IPS-NIHi11 (cell line): ENCODE measurements at regions not wholly inside any gene's neighbourhood (a gene's known extent, or its start where the extent isn't known, plus 50 kb on each side); places are given as distances from the start of the nearest gene placed in this dataset.
A peak's percentile ranks its signal among the peaks of the same experiment; 100 is the strongest.

Experiments
- DNase-seq: peaks from one replicate; pipeline ENCODE4 v3.0.0; 2012; ENCODE audit warnings: mixed read lengths, low spot score

DNA sequence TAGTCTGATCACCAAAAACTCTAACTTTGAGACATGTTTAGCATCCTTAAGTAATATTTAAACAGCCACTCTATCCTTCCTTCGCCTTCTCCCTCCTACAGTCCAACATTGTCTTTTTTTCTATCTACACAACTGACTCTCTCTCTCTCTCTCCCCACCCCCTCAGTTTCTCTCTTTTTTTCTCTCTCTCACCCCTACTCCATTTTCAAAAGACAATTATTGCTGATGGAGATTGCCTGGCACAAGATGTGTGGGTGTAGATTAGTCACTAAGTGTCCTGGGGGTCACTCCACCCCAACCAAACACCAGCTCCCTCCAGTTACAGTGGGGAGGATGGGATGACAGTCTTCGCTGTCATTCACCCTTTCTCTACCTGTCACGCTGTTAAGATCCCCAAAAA is 94.5 kb upstream of the NFIA start:
- DNase-seq: no peak

DNA sequence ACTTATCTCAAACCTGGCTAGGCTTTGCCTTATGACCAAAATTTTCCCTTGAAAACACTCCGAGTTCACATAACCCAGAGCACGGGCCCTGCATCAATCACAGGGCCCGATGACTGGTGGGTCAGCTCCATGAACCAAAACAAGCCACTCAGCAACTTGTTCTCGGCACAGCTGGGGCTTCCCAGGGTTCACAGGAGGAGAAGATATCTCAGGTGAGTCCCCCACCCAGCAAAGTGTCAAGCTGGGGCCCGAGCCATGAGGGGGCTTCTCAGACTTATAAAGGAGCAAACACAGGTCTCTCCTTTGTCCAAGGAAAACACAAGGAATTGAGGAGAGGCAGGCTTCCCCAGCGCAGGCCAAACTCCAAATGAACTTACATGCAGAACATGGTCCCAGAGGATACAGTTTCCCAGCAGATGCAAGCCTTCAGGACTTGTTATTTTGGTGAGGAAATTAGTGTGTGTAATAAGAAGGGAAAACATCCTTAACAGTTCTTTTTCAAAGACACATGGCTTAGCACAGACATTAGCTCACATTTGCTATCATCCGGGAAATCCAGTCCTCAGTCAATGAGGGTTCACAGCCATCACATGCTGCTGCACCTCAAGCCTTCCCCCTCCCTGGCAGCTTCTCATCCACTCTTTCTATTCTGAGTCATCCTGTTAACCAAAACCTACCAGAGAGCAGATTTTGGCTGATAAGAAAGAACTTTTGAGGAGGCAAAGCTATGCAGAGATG is 98.1 kb upstream of the NFIA start:
- no peak for DNase-seq

DNA sequence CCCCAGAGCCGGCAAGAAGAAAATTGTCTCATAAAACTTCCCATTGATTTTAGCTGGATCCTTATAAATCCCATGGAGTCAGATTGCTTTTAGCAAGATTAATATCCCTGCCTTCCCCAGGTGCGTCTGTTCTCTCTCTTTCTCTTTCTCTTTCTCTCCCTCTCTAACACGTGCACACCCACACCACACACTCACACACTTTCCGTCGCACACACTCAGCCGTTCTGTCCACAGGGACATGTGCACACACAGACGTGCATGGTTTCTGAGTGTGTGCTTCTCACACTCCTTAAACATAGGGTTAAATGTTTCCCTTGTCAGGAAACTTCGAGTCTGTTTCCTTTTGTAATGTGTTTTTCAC is 98.7 kb upstream of the NFIA start:
- DNase-seq: no peak

- no peak for DNase-seq
These were observed 99.8 kb upstream of the NFIA start for GRCh38 chr1:60982539-60982938.

DNA sequence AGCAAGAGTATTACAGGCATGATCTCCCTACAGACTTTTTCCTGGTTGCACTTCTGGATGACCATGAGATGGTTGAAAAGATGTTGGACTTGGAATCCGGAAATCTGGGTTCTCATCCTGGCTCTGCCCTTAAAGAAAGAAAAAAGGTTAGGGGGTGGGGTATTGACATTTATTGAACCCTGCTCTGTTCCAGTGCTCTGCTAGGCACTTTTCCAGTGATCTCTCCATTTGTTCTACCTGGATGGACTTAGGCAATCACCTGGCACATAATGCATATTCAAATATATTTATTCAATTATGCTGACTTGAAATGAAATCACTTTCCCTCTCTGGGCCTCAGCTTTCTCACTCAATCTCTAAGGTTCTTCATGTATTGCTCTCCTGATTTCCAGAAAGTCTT is 101.0 kb upstream of the NFIA start:
- DNase-seq: no peak

GRCh38 chr1:60978421-60979357 is 103.7 kb upstream of the NFIA start:
- peak; percentile 48 for DNase-seq

GRCh38 chr1:60977661-60978060 is 104.7 kb upstream of the NFIA start:
- DNase-seq: no peak

- DNase-seq: no peak
These were observed 107.6 kb upstream of the NFIA start for GRCh38 chr1:60974524-60975372.

DNA sequence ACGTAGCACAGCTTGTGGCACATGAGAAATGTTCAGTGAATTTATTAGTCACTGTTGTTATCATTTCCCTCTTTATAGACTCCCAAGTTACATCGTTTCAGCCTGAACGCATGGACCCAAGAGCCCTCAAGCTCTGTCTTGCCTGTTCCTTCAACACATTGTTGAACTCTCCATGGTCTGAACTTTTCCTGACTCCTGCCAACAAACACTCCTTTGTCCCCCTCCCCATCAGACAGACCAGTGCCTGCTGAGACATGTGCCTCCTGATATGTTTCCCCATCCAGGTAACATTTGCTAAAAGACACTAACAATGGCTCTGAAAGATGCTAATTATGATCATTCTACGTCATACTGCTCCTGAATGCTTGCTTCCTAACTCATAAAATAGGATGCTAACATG is 108.7 kb upstream of the NFIA start:
- no peak for DNase-seq

DNA sequence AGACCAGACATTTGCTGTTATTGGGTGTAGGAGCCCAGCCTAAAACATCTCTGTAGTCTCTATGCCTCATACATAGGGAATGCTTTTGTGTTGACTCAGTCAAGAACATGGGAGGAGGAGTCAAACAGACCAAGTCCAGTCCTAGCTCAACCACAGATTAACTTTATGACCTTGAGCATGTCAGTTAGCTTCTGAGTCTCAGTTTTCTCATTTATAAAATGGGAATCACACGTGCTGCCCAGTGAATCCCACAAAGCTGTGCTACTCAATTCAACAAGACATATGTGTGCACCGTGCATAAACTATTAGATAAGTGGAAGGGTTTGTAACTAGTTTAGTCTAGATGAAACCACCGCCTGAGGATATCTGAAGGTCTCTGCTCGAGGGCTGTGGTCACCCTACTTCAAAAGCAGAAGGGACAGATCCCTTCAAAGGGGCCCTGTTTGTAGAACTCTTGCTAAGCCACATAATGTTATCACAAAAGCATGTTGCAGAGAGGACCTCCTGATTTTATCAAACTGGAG is 109.5 kb upstream of the NFIA start:
- DNase-seq: no peak

DNA sequence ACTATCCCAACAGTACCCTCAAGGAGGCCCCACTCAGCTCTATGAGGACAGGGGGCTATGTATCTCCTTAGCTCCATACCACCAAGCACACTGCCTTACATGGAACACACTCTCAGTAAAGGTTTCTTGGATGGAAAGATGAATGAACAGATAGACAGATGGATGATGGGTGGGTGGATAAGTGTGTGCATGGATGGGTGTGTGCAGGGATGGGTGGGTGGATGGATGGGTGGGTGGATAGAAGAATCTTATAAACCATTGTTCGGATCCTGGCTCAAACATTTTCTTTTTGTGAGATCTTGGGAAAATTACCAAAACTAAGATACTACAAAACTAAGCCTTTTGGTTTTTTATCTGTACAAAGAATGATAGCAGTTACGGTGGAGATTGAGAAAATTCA is 111.0 kb upstream of the NFIA start:
- DNase-seq: no peak

GRCh38 chr1:60969971-60970509 is 112.3 kb upstream of the NFIA start:
- DNase-seq: peak; percentile 66

GRCh38 chr1:60965280-60965854 is 117.0 kb upstream of the NFIA start:
- no peak for DNase-seq

GRCh38 chr1:60963167-60963940 is 119.0 kb upstream of the NFIA start:
- DNase-seq: no peak

- DNase-seq: no peak
These were observed 121.4 kb upstream of the NFIA start for GRCh38 chr1:60960891-60961461.

DNA sequence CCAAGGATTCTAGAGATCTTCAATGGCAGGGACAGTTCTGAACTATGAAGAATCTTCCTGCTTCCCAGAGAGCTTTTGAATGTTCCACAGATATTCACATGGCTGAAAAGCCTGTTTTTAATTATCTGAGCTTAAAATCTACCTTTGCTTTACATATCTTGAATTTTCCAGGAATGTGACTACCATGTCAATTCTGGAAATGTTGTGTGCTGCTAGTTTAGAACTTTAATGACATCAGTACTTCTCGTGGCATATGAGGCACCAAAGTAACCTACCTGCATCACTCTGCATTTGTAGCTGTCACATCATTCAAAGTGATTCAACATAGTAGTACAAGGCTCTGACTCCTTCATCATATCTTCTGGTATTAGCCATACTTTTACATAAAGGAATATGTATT is 122.7 kb upstream of the NFIA start:
- no peak for DNase-seq

GRCh38 chr1:60958001-60958400 is 124.4 kb upstream of the NFIA start:
- DNase-seq: no peak

GRCh38 chr1:60956520-60956919 is 125.8 kb upstream of the NFIA start:
- DNase-seq: no peak

GRCh38 chr1:60952612-60953111 is 129.7 kb upstream of the NFIA start:
- no peak for DNase-seq
